Activated T-helper 1 cell treated with anti-CD3 and anti-CD28 coated beads, Interleukin-12 subunit alpha, Interleukin-12 subunit beta, Interleukin-2, Interleukin-4 antibody, amounts not matched to agents 30 ng/mL and 10 ng/mL and 1 ng/mL, durations not matched to agents 14 hours and 24 hours and 36 hours (primary cell): ENCODE measurements at regions not wholly inside any gene's neighbourhood (a gene's known extent, or its start where the extent isn't known, plus 50 kb on each side); places are given as distances from the start of the nearest gene placed in this dataset.

Experiments used
- DNase-seq: peaks from one replicate; pipeline ENCODE4 v3.0.0; 2021; ENCODE audit warnings: low spot score
- H3K27ac Mint-ChIP-seq: one replicate; pipeline ENCODE4 v1.8.0; 2021; ENCODE audit warnings: mild to moderate bottlenecking, mixed read lengths
- H3K27me3 Mint-ChIP-seq: one replicate; pipeline ENCODE4 v1.8.0; 2022; ENCODE audit warnings: mild to moderate bottlenecking, moderate library complexity, mixed read lengths; ENCODE audit not compliant: insufficient read depth
- H3K36me3 Mint-ChIP-seq: one replicate; pipeline ENCODE4 v1.8.0; 2021; ENCODE audit warnings: low read depth, mixed read lengths
- H3K4me1 Mint-ChIP-seq: one replicate; pipeline ENCODE4 v1.8.0; 2021; ENCODE audit warnings: low read depth, mixed read lengths
- H3K4me3 Mint-ChIP-seq: one replicate; pipeline ENCODE4 v1.8.0; 2021; ENCODE audit warnings: mild to moderate bottlenecking, moderate library complexity, mixed read lengths
- H3K9me3 Mint-ChIP-seq: one replicate; pipeline ENCODE4 v1.8.0; 2021; ENCODE audit warnings: mixed read lengths
- intact Hi-C: fragments of 100-400 bp; cut with micrococcal nuclease; formaldehyde crosslinking; loops from one replicate; pipeline ENCODE4 v1.15.1; 2024

DNA sequence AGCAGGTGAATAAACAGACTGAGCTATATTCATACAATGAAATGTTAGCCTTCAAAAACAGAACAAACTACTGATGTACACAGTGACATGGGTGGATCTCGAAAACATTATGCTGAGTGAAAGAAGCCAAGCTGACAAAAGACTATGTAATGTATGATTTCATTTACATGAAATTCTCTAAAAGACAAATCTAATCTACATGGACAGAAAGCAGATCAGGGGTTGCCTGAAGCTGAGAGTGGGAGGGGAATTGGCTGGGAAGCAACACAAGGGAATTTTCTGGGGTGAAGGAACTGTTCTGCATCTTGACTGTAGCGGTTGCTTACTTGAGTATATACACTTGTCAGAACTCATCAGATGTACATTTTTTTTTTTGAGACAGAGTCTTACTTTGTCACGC, 121.7 kb upstream of the SVIL start:
- Mint-ChIP-seq H3K9me3 (no peaks in the 10 kb centered on the region), H3K36me3 (no peaks in the 10 kb centered on the region), H3K4me1 (no peaks in the 10 kb centered on the region), H3K4me3 (no peak overlapping the region), H3K27ac (no peak overlapping the region), H3K27me3 (peaks cover 15% of the 10 kb centered on the region)
- intact Hi-C loops = no loop called here
- no peak for DNase-seq

DNA sequence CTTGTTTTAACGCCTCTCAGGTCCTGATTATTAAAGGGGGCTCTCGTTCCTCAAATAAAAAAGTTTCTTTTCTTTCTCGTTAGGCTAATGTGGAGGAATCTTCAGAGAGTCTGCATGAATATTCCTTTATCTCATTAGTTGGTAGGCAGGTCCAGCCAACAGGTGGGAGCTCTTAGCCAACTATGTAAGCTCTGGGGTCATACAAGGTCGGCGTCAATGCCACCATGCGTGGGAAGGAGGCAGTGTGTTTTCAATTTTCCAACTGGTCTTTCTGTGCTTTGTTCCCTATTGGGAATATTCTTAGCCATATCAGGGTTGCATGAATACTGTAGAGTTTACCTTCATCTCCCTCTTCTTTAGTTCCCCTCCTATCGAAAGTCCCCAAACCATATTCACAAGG, 118.5 kb upstream of the SVIL start:
- H3K36me3 Mint-ChIP-seq = no peaks in the 10 kb centered on the region
- H3K4me3 Mint-ChIP-seq = no peak overlapping the region
- DNase-seq = no peak
- no peaks in the 10 kb centered on the region for H3K4me1 Mint-ChIP-seq
- intact Hi-C loops = no loop called here
- no peak overlapping the region for H3K27ac Mint-ChIP-seq
- H3K27me3 Mint-ChIP-seq = peaks cover 17% of the 10 kb centered on the region
- no peaks in the 10 kb centered on the region for H3K9me3 Mint-ChIP-seq

DNA sequence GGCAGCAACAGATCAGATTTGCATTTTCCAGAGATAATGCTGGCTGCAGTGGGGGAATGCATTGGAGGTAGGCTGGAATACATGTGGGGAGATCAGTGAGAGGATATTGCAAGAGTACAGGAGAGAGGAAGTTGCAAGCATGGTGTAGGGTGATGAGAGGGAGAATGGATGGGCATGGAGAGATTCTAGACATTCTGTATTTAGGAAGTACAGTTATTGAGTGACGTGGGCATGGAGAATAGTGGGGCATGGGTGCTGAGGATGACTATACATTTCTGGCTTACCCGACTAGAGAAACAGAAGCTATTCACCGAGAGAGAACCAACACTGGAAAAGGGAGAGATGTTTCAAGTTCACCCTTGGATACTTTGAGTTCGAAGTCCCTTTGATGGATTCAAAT, 116.9 kb upstream of the SVIL start:
- DNase-seq = no peak
- Mint-ChIP-seq H3K27ac (no peak overlapping the region), H3K9me3 (no peaks in the 10 kb centered on the region), H3K4me1 (no peaks in the 10 kb centered on the region), H3K4me3 (no peak overlapping the region), H3K36me3 (no peaks in the 10 kb centered on the region), H3K27me3 (peaks cover 19% of the 10 kb centered on the region)
- intact Hi-C loops = no loop called here

DNA sequence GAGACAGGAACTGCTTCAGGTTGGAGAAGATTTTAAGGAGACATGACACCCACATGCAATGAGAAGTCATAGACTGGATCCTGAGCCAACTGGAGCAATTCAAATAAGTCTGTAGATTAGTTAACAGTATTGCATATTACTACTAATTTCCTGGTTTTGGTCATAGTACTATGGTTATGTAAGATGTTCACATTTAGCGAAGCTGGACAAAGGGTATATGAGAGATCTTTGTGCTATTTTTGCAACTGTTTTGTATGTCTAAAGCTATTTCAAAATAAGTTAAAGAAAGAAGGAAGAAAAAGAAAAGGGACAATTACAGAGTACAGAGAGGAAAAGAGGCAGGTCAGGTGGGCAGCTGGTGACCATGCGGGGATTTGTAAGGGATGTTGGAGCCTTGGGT, 116.5 kb upstream of the SVIL start:
- no peaks in the 10 kb centered on the region for H3K36me3 Mint-ChIP-seq
- H3K4me1 Mint-ChIP-seq = no peaks in the 10 kb centered on the region
- intact Hi-C loops = no loop called here

DNA sequence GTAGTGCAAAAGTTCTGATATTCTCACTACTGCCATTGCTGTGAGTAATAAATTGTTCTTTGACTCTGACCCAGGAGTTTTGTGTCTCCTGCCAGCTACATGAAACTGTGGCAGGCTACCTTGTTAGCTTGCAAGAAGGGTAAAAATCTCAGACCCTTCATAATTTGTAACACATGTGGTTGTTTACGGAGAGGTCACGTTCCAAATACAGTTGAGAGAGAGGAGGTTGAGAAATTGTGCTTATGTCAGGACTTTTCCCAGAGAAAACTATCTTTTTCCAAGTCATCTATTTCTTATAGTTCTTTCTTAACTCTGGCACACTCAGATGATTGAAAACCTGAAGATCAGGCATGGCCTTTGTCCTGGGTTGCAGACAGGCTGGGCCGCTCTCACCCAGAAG, 114.4 kb upstream of the SVIL start:
- H3K4me1 Mint-ChIP-seq = no peaks in the 10 kb centered on the region
- H3K4me3 Mint-ChIP-seq = no peak overlapping the region
- DNase-seq = no peak
- H3K9me3 Mint-ChIP-seq = no peaks in the 10 kb centered on the region
- no peaks in the 10 kb centered on the region for H3K36me3 Mint-ChIP-seq
- H3K27me3 Mint-ChIP-seq = peaks cover 22% of the 10 kb centered on the region
- intact Hi-C loops = no loop called here
- H3K27ac Mint-ChIP-seq = no peak overlapping the region

More for the DNA sequence above, 116.5 kb upstream of the SVIL start:
- DNase-seq = no peak
- Mint-ChIP-seq H3K9me3 (no peaks in the 10 kb centered on the region), H3K27ac (no peak overlapping the region), H3K27me3 (peaks cover 19% of the 10 kb centered on the region), H3K4me3 (no peak overlapping the region)

DNA sequence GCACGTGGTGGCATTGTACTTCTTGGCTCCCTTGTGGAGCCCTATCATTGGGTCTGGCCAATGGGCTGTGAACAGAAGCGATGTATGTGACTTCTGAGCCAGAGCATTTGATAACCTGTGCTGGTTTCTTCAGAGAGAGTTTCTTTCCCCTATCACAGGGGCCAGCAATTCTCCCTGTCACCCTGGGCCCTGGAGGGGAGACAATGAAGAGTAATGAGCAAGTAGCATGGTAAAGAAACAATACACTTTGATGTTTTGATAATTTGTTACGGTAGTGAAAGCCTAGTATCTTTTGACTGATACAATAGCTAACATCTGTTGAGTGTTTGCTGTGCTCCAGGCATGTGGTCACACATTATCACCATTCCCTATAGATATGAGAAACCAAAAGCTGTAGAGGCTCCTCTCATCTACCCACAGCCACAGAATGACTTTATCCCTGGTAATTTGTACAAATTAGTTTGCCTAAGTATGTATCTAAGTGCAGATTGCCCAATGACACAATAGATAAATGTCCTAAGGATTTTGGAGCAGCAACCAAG, 113.4 kb upstream of the SVIL start:
- no peak for DNase-seq
- H3K4me1 Mint-ChIP-seq = no peaks in the 10 kb centered on the region
- no peak overlapping the region for H3K4me3 Mint-ChIP-seq
- H3K36me3 Mint-ChIP-seq = no peaks in the 10 kb centered on the region
- intact Hi-C loops = no loop called here
- no peak overlapping the region for H3K27ac Mint-ChIP-seq
- no peaks in the 10 kb centered on the region for H3K9me3 Mint-ChIP-seq
- H3K27me3 Mint-ChIP-seq = peaks cover 17% of the 10 kb centered on the region

DNA sequence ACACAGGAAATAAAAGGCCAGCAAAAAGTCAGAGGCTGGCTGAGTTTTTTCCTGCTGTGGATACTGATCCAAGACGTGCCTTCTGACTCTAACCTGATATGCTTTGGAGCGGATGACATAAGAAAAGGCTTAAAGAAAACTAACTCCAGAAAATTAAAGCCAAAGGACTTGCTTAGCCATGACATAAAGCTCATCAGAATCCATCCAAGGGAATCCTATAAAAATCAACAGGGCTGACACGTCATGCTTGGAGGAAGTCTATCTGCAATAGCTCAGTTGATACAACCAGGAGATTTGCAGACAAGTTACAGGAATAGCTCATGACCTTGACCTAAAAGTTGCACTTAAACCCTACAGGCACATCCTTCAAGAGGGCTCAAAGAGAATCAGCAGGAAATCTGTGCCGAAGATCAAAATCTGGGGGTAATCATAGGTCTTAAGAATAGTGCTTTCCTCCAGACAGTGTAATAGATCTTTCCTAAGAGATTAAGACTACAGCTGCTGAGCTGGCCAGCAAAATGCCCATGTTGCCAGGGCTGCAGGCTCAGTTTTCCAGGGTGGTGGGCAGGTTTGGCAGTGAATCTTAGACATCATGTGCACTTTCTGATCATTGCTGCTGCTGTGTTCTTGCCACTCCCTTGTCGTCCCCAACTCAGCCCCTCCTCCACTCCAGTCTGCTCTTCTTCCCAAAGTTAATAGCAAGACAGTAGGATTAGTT, 111.5 kb upstream of the SVIL start:
- no peaks in the 10 kb centered on the region for H3K9me3 Mint-ChIP-seq
- peaks cover 23% of the 10 kb centered on the region for H3K27me3 Mint-ChIP-seq
- DNase-seq = no peak
- H3K36me3 Mint-ChIP-seq = no peaks in the 10 kb centered on the region
- no peak overlapping the region for H3K27ac Mint-ChIP-seq
- intact Hi-C loops = no loop called here
- H3K4me3 Mint-ChIP-seq = no peak overlapping the region
- H3K4me1 Mint-ChIP-seq = no peaks in the 10 kb centered on the region

DNA sequence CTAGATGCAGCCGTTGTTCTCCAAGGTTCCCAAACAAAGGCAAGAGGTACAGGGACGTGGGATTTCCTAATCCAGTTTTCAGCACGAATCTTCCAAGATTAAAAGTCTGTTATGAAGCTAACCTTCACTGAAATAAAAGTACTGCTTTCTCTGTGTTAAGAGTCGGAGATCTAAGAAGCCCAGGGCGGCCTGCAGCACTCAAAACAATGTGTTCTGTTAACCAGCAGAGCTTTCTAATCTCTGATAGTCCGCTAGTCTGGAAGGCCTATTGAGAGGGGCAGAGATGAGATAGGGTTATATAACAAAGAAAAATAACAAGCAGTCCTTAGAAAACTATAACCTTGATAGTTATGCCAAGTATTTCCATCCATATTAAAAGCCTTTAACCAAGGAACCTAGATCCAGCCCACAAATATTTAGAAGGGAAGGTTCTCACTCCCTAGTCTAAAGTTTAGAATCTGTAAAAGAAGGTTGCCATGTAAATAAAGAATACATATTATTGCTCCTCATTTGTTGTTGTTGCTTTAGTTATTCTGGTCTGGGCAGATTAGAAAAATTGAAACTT, 106.3 kb upstream of the SVIL start:
- H3K27ac Mint-ChIP-seq = no peak overlapping the region
- no peaks in the 10 kb centered on the region for H3K9me3 Mint-ChIP-seq
- peaks cover 42% of the 10 kb centered on the region for H3K27me3 Mint-ChIP-seq
- no peak for DNase-seq
- H3K4me1 Mint-ChIP-seq = no peaks in the 10 kb centered on the region
- H3K4me3 Mint-ChIP-seq = no peak overlapping the region
- intact Hi-C loops = no loop called here
- H3K36me3 Mint-ChIP-seq = no peaks in the 10 kb centered on the region

DNA sequence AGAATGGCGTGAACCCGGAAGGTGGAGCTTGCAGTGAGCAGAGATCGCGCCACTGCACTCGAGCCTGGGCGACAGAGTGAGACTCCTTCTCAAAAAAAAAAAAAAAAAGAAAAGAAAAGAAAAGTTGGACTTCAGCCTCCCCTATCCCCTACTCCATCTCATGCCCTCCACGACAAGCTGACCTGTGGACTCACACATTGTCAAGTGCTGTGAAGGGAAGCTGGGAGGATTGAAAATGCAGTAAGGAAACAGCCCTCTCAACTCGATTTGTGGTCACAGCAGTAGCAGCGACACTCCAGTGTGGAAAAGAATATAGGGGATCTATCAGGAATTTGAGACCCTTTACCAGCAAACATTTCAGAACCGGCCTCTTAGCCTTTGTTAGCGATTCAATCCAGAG, 103.6 kb upstream of the SVIL start:
- Mint-ChIP-seq H3K4me3 (no peak overlapping the region), H3K9me3 (no peaks in the 10 kb centered on the region), H3K27ac (no peak overlapping the region), H3K27me3 (peaks cover 51% of the 10 kb centered on the region), H3K4me1 (peaks cover 10% of the 10 kb centered on the region), H3K36me3 (no peaks in the 10 kb centered on the region)
- intact Hi-C loops = loop anchor here (5.0 kb wide), 1 partner anchor 74 kb away; no protein-coding TSS in a partner anchor
- no peak for DNase-seq

DNA sequence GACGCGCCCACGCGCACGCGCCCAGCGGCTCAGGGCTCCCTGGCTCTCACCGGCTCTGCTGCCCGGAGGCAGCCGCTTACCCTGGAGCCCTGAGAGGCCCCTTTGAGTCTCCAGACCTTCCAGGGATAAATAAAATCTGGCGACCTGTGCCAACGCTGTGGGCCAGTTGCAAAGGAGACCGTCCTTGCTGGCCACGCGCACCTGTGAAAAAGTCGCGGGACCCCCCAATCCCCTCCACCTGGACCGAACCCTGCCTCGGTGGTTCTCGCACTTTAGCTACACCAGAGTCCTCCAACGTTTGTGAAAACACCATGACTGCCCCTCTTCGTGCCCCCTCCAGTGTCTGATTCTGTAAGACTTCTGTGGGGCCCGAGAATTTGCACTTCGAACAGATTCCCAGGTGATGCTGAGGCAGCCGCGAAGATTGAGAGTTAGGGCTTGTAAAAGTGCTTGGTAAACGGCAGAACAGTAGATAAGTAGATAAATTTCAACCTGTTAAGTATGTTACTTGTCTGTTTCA, 102.4 kb upstream of the SVIL start:
- Mint-ChIP-seq H3K4me3 (peak overlapping the region; percentile 56), H3K27me3 (peaks cover 54% of the 10 kb centered on the region), H3K36me3 (no peaks in the 10 kb centered on the region), H3K4me1 (peaks cover 10% of the 10 kb centered on the region), H3K27ac (no peak overlapping the region), H3K9me3 (no peaks in the 10 kb centered on the region)
- intact Hi-C loops = loop anchor here (5.0 kb wide), 1 partner anchor 75 kb away; no protein-coding TSS in a partner anchor
- no peak for DNase-seq

DNA sequence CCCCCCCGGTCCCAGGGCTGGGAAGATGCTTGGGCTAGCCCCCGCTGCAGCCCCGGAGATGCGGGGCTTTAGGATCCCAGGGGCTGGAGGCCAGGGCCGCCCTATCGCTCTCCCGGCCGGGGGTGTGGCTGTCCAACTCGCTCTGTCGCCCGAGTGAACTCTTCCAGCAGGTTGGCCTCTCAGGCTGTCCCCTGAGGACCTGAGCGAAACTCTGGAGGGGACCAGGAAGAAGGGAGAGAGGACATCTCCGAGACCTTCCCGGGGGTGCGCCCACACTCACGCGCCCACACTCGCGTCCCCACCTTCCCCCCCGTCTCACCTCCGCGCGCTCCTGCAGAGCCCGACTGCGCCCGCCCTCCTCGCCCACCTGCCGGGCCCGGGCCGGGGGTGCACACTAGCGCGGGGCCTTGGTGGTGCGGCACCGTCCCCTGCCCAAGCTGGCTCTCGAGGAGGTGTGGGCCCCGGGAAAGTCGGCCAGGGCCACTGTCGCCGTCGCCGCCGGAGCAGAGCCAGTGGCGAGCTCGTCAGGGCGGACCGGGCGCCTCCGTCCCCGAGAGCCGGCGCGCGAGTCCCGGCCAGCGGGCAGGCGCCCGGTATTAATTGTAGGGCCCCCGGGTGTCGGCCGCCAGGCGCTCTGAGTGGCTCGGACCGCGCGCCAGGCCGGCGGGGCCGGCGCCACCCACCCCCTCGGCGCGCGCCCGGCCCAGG, 101.7 kb upstream of the SVIL start:
- Mint-ChIP-seq H3K4me3 (peak overlapping the region; percentile 80), H3K27ac (no peak overlapping the region), H3K9me3 (no peaks in the 10 kb centered on the region), H3K4me1 (peaks cover 10% of the 10 kb centered on the region), H3K27me3 (peaks cover 51% of the 10 kb centered on the region), H3K36me3 (no peaks in the 10 kb centered on the region)
- intact Hi-C loops = loop anchor here (5.0 kb wide), 1 partner anchor 76 kb away; no protein-coding TSS in a partner anchor
- peak; percentile 1 for DNase-seq

DNA sequence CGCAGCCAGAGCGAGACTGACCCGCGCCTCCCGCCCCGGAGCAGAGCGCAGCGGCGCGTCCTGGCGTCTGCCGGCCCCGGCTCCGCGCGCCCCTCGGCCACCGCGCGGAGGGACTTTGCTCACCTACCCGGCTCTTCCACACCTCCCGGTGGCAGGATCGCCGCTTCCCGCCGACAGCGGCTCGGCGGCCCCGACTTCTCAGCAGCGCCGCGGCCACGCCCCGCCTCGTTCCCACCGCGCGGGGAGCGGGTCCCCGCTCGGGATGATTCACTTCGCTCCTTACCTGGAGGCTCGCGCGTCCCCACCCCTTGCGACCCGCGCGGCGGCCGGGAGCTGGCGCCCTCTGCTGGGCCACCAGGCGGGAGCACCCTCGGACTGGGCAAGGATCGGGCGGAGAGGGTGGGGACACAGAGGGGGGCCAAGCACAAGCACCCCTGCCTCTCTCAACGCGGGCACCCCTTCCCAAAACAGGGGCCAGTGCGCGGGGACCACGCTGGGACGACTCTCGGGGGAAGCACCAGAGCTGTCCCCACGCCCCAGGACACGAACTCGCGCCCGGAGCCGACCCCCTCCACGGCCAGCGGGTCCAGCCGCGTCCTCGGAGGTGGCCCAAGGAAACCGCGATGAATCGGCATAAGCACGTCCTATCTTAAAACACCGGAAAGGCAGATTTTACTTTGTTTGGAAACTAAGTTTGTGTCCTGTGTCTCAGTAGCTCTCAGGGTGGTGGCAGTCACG, 101.0 kb upstream of the SVIL start:
- no peaks in the 10 kb centered on the region for H3K9me3 Mint-ChIP-seq

More for the DNA sequence above, 101.0 kb upstream of the SVIL start:
- Mint-ChIP-seq H3K27me3 (peaks cover 46% of the 10 kb centered on the region), H3K4me3 (peak overlapping the region; percentile 80), H3K36me3 (peaks cover 3% of the 10 kb centered on the region), H3K4me1 (peaks cover 10% of the 10 kb centered on the region), H3K27ac (peak overlapping the region; percentile 67)
- intact Hi-C loops = loop anchor here (1.0 to 5.0 kb wide), 5 partner anchors 46 to 292 kb away; partner anchors contain the start of gene SVIL
- DNase-seq = peak; percentile 79
